Liver (tissue), 8 donors: ENCODE measurements at regions not wholly inside any gene's neighbourhood (a gene's known extent, or its start where the extent isn't known, plus 50 kb on each side); places are given as distances from the start of the nearest gene placed in this dataset.

ENCODE experiments used
- DNase-seq: peaks from one replicate; pipeline ENCODE4 v3.0.0-alpha.2; 2017; ENCODE audit warnings: low spot score
- H3K27ac ChIP-seq, 2 donors: one replicate each; pipeline ENCODE4 v1.7.0; 2013; ENCODE audit warnings: inconsistent platforms in 2 of 2, low read length in 2 of 2, control low read depth in 1 of 2, low read depth in 1 of 2, mild to moderate bottlenecking in 1 of 2
- H3K27me3 ChIP-seq, 4 donors: one replicate each; pipeline versions ENCODE4 v1.6.1 to v1.7.0; 2013; ENCODE audit warnings: low read length in 3 of 4, inconsistent platforms in 1 of 4, mild to moderate bottlenecking in 1 of 4, moderate library complexity in 1 of 4; ENCODE audit not compliant: control insufficient read depth in 4 of 4, insufficient read depth in 4 of 4
- H3K36me3 ChIP-seq, 4 donors: one replicate each; pipeline versions ENCODE4 v1.6.1 to v1.7.0; 2013; ENCODE audit warnings: low read length in 3 of 4, mild to moderate bottlenecking in 3 of 4, low read depth in 1 of 4, moderate library complexity in 1 of 4; ENCODE audit not compliant: control insufficient read depth in 4 of 4, insufficient read depth in 3 of 4
- H3K4me1 ChIP-seq, 4 donors: one replicate each; pipeline versions ENCODE4 v1.6.1 to v1.7.0; 2013; ENCODE audit warnings: low read length in 3 of 4, mild to moderate bottlenecking in 3 of 4, moderate library complexity in 1 of 4; ENCODE audit not compliant: control insufficient read depth in 4 of 4, insufficient read depth in 4 of 4
- H3K4me3 ChIP-seq, 3 donors: one replicate each; pipeline versions ENCODE4 v1.6.1 to v1.7.0; 2013; ENCODE audit warnings: low read length in 3 of 3, control low read depth in 1 of 3, low read depth in 1 of 3, mild to moderate bottlenecking in 1 of 3
- H3K9ac ChIP-seq, 2 donors: one replicate each; pipeline ENCODE4 v1.7.0; 2013; ENCODE audit warnings: low read length in 2 of 2, mild to moderate bottlenecking in 2 of 2, moderate library complexity in 2 of 2, control low read depth in 1 of 2, low read depth in 1 of 2
- H3K9me3 ChIP-seq, 4 donors: one replicate each; pipeline versions ENCODE4 v1.6.1 to v1.7.0; 2013; ENCODE audit warnings: low read length in 3 of 4; ENCODE audit not compliant: control insufficient read depth in 4 of 4
- ATF3 ChIP-seq: IDR thresholded peaks from 2 replicates; pipeline ENCODE4 v1.6.1; 2016; ENCODE audit warnings: antibody characterized with exemption
- CTCF ChIP-seq: fragments of 150-350 bp; IDR thresholded peaks from 2 replicates; pipeline ENCODE4 v1.5.1; 2017; ENCODE audit warnings: improper control_type of control experiment, low read depth, low read length; ENCODE audit not compliant: missing input control
- EGR1 ChIP-seq, 2 donors: IDR thresholded peaks; 2 replicates each; pipeline ENCODE4 v1.6.1; 2016 to 2018; ENCODE audit warnings: antibody characterized with exemption in 2 of 2, low read depth in 2 of 2
- FOXA1 ChIP-seq: IDR thresholded peaks from 2 replicates; pipeline ENCODE4 v1.6.1; 2016; ENCODE audit warnings: antibody characterized with exemption
- FOXA2 ChIP-seq: IDR thresholded peaks from 2 replicates; pipeline ENCODE4 v1.6.1; 2016; ENCODE audit warnings: antibody characterized with exemption
- GABPA ChIP-seq, 2 donors: IDR thresholded peaks in 1 of 2; conservative IDR thresholded peaks in 1 of 2; 2 replicates each; pipeline ENCODE4 v1.6.1; 2016; ENCODE audit warnings: antibody characterized with exemption in 2 of 2, mild to moderate bottlenecking in 1 of 2, moderate library complexity in 1 of 2
- HNF4A ChIP-seq, 2 donors: conservative IDR thresholded peaks; 2 replicates each; pipeline ENCODE4 v1.6.1; 2016; ENCODE audit warnings: antibody characterized with exemption in 2 of 2, mild to moderate bottlenecking in 2 of 2
- HNF4G ChIP-seq: IDR thresholded peaks from 2 replicates; pipeline ENCODE4 v1.6.1; 2016; ENCODE audit warnings: antibody characterized with exemption
- JUND ChIP-seq, 2 donors: IDR thresholded peaks; 2 replicates each; pipeline ENCODE4 v1.6.1; 2016; ENCODE audit warnings: antibody characterized with exemption in 2 of 2
- MAX ChIP-seq: IDR thresholded peaks from 2 replicates; pipeline ENCODE4 v1.6.1; 2016; ENCODE audit warnings: antibody characterized with exemption
- NR2F2 ChIP-seq: IDR thresholded peaks from 2 replicates; pipeline ENCODE4 v1.6.1; 2016; ENCODE audit warnings: antibody characterized with exemption
- RAD21 ChIP-seq, 2 donors: IDR thresholded peaks; 2 replicates each; pipeline ENCODE4 v1.6.1; 2016; ENCODE audit warnings: antibody characterized with exemption in 2 of 2, mild to moderate bottlenecking in 2 of 2
- REST ChIP-seq: IDR thresholded peaks from 2 replicates; pipeline ENCODE4 v1.6.1; 2016; ENCODE audit warnings: antibody characterized with exemption, mild to moderate bottlenecking
- RXRA ChIP-seq, 2 donors: IDR thresholded peaks; 2 replicates each; pipeline ENCODE4 v1.6.1; 2017 to 2018; ENCODE audit warnings: antibody characterized with exemption in 2 of 2, mild to moderate bottlenecking in 1 of 2
- SP1 ChIP-seq: IDR thresholded peaks from 2 replicates; pipeline ENCODE4 v1.6.1; 2018; ENCODE audit warnings: antibody characterized with exemption, mild to moderate bottlenecking
- TAF1 ChIP-seq: conservative IDR thresholded peaks from 2 replicates; pipeline ENCODE4 v1.6.1; 2016; ENCODE audit warnings: antibody characterized with exemption, mild to moderate bottlenecking
- YY1 ChIP-seq: IDR thresholded peaks from 2 replicates; pipeline ENCODE4 v1.6.1; 2016; ENCODE audit warnings: antibody characterized with exemption, mild to moderate bottlenecking
- ZBTB33 ChIP-seq: IDR thresholded peaks from 2 replicates; pipeline ENCODE4 v1.6.1; 2016; ENCODE audit warnings: antibody characterized with exemption
- WGBS: extraction: QIAGEN DNeasy Blood & Tissue Kit; methylation state at CpG from one replicate; pipeline ENCODE4 v1.1.7; 2013; 5-methylcytosine and 5-hydroxymethylcytosine counted together
- donor health status: healthy.
- donor health status: healthy.
- donor health status: healthy.
- donor health status: healthy.
- donor health status: healthy.

- TF ChIP-seq REST (no peak), RAD21 (IDR thresholded peaks at IDR 0.05) (no peak), MAX (no peak), HNF4A (conservative IDR thresholded peaks at IDR 0.05) (no peak), JUND (IDR thresholded peaks at IDR 0.05) (no peak)
Measured at GRCh38 chr13:53512635-53513034, 484.0 kb downstream of the OLFM4 start (continued).

- H3K9me3 ChIP-seq: no peaks in the 10 kb centered on the region
- no peak overlapping the region for H3K9ac ChIP-seq
- H3K27ac ChIP-seq: no peak overlapping the region
- WGBS: 50% methylated on average over 4 of the region's 4 CpGs
- H3K4me3 ChIP-seq: no peak overlapping the region
- DNase-seq: no peak
- H3K27me3 ChIP-seq: no peaks in the 10 kb centered on the region
- no peaks in the 10 kb centered on the region for H3K36me3 ChIP-seq
- no peak for TF ChIP-seq MAX
- TF ChIP-seq SP1: no peak
- no peak for TF ChIP-seq YY1
- TF ChIP-seq FOXA2: no peak
- no peak for TF ChIP-seq RAD21 (IDR thresholded peaks at IDR 0.05)
- no peak for TF ChIP-seq ZBTB33
- no peak for TF ChIP-seq EGR1 (IDR thresholded peaks at IDR 0.05; ENCODE audit: low read depth in 2 of 2)
- no peak for TF ChIP-seq REST
- TF ChIP-seq JUND (IDR thresholded peaks at IDR 0.05): no peak
- TF ChIP-seq TAF1: no peak
- TF ChIP-seq CTCF: no peak
- TF ChIP-seq HNF4A (conservative IDR thresholded peaks at IDR 0.05): no peak
- no peak for TF ChIP-seq HNF4G
- no peak for TF ChIP-seq ATF3
- TF ChIP-seq NR2F2: no peak
- TF ChIP-seq FOXA1: no peak
- TF ChIP-seq GABPA (IDR thresholded peaks at IDR 0.05 in 1 of 2, conservative IDR thresholded peaks at IDR 0.05 in 1 of 2): no peak
- TF ChIP-seq RXRA (IDR thresholded peaks at IDR 0.05): no peak
- no peaks in the 10 kb centered on the region for H3K4me1 ChIP-seq
Measured at GRCh38 chr13:53513226-53513625, 484.6 kb downstream of the OLFM4 start.
